RWPE2 (cell line): ENCODE measurements at regions not wholly inside any gene's neighbourhood (a gene's known extent, or its start where the extent isn't known, plus 50 kb on each side); places are given as distances from the start of the nearest gene placed in this dataset.

Experiments used
- ATAC-seq: fragments of 200-7000 bp; cut with Tn5 transposase; 3 replicates; pipeline ENCODE4 v1.9.1; 2021; ENCODE audit warnings: low read depth
- DNase-seq: peaks from one replicate; pipeline ENCODE4 v3.0.0-alpha.2; 2020; ENCODE audit warnings: low spot score
- H3K27ac ChIP-seq: fragments of 450-650 bp; 2 replicates; pipeline ENCODE4 v1.5.1; 2017; ENCODE audit warnings: mild to moderate bottlenecking; ENCODE audit not compliant: poor library complexity, severe bottlenecking
- H3K27me3 ChIP-seq: fragments of 250-450 bp; sonication (Bioruptor Pico); 2 replicates; pipeline ENCODE4 v1.5.1; 2021; ENCODE audit warnings: mild to moderate bottlenecking, moderate library complexity; ENCODE audit not compliant: insufficient read depth, poor library complexity, severe bottlenecking
- H3K36me3 ChIP-seq: fragments of 250-450 bp; sonication (Bioruptor Pico); 2 replicates; pipeline ENCODE4 v1.5.1; 2020; ENCODE audit warnings: low read depth, mild to moderate bottlenecking, moderate library complexity
- H3K4me1 ChIP-seq: fragments of 250-450 bp; sonication (Bioruptor Pico); 2 replicates; pipeline ENCODE4 v1.5.1; 2021; ENCODE audit warnings: mild to moderate bottlenecking, moderate library complexity; ENCODE audit not compliant: insufficient read depth, poor library complexity, severe bottlenecking
- H3K4me3 ChIP-seq: fragments of 250-450 bp; sonication (Bioruptor Pico); 2 replicates; pipeline ENCODE4 v1.5.1; 2021; ENCODE audit warnings: mild to moderate bottlenecking, moderate library complexity; ENCODE audit not compliant: severe bottlenecking
- H3K9me3 ChIP-seq: fragments of 250-450 bp; sonication (Bioruptor Pico); 2 replicates; pipeline ENCODE4 v1.5.1; 2021; ENCODE audit warnings: mild to moderate bottlenecking, moderate library complexity; ENCODE audit not compliant: severe bottlenecking
- TF ChIP-seq, protein P1 (sequence below): fragments of 450-650 bp; IDR thresholded peaks from one replicate; pipeline ENCODE4 v1.5.1; 2017; ENCODE audit warnings: mild to moderate bottlenecking, moderate library complexity; ENCODE audit not compliant: poor library complexity, severe bottlenecking

- DNase-seq: no peak
- H3K4me1 ChIP-seq: no peaks in the 10 kb centered on the region
- no peaks in the 10 kb centered on the region for H3K27me3 ChIP-seq
- H3K9me3 ChIP-seq: no peaks in the 10 kb centered on the region
- TF ChIP-seq, protein P1, sequence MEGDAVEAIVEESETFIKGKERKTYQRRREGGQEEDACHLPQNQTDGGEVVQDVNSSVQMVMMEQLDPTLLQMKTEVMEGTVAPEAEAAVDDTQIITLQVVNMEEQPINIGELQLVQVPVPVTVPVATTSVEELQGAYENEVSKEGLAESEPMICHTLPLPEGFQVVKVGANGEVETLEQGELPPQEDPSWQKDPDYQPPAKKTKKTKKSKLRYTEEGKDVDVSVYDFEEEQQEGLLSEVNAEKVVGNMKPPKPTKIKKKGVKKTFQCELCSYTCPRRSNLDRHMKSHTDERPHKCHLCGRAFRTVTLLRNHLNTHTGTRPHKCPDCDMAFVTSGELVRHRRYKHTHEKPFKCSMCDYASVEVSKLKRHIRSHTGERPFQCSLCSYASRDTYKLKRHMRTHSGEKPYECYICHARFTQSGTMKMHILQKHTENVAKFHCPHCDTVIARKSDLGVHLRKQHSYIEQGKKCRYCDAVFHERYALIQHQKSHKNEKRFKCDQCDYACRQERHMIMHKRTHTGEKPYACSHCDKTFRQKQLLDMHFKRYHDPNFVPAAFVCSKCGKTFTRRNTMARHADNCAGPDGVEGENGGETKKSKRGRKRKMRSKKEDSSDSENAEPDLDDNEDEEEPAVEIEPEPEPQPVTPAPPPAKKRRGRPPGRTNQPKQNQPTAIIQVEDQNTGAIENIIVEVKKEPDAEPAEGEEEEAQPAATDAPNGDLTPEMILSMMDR: no peak
- no peak overlapping the region for H3K4me3 ChIP-seq
- H3K36me3 ChIP-seq: no peaks in the 10 kb centered on the region
- ATAC-seq: no peak
- H3K27ac ChIP-seq: no peak overlapping the region
Observed at GRCh38 chr21:19508442-19508841, 1104.9 kb upstream of the TMPRSS15 start.

GRCh38 chr21:19508844-19509243 lies 1105.3 kb upstream of the TMPRSS15 start:
- H3K27ac ChIP-seq: no peak overlapping the region
- no peaks in the 10 kb centered on the region for H3K4me1 ChIP-seq
- no peaks in the 10 kb centered on the region for H3K9me3 ChIP-seq
- no peaks in the 10 kb centered on the region for H3K36me3 ChIP-seq
- H3K27me3 ChIP-seq: no peaks in the 10 kb centered on the region
- no peak overlapping the region for H3K4me3 ChIP-seq
- TF ChIP-seq, protein P1: no peak
- ATAC-seq (no peak), DNase-seq (no peak)

DNA sequence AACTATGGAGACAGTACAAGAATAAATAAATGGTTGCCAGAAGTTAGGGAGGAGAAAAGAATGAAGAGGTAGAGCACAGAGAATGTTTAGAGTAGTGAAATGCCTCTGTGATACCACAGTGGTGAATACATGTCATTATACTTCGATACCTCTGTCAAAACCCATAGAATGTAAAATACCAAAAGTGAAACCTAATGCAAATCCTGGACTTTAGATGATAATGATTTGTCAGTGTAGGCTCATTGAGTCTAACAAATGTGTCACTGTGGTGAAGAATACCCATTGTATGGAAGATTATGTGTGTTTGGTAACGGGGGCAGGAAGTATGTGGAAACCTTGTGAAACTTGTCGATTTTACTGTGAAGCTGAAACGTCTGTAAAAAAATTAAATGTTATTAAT lies 1106.5 kb upstream of the TMPRSS15 start:
- Histone ChIP-seq H3K4me3 (no peak overlapping the region), H3K9me3 (no peaks in the 10 kb centered on the region), H3K36me3 (no peaks in the 10 kb centered on the region), H3K27me3 (no peaks in the 10 kb centered on the region), H3K4me1 (no peaks in the 10 kb centered on the region), H3K27ac (no peak overlapping the region)
- TF ChIP-seq, protein P1: no peak
- no peak for DNase-seq
- no peak for ATAC-seq

DNA sequence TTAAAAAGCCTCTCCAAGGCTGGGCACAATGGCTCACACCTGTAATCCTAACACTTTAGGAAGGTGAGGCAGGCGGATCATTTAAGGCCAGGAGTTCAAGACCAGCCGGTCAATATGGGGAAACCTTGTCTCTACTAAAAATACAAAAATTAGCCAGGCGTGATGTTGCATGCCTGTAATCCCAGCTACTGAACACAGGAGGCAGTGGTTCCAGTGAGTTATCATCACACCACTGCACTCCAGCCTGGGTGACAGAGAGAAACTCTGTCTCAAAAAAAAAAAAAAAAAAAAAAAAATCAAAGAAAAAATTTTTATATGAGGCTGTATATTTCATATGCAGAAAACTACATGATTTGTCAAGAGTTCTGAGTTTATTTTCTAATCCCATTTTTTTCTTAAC lies 1107.1 kb upstream of the TMPRSS15 start:
- Histone ChIP-seq H3K4me3 (no peak overlapping the region), H3K9me3 (no peaks in the 10 kb centered on the region), H3K36me3 (no peaks in the 10 kb centered on the region), H3K4me1 (no peaks in the 10 kb centered on the region), H3K27me3 (no peaks in the 10 kb centered on the region), H3K27ac (no peak overlapping the region)
- TF ChIP-seq, protein P1: no peak
- ATAC-seq (no peak), DNase-seq (no peak)

DNA sequence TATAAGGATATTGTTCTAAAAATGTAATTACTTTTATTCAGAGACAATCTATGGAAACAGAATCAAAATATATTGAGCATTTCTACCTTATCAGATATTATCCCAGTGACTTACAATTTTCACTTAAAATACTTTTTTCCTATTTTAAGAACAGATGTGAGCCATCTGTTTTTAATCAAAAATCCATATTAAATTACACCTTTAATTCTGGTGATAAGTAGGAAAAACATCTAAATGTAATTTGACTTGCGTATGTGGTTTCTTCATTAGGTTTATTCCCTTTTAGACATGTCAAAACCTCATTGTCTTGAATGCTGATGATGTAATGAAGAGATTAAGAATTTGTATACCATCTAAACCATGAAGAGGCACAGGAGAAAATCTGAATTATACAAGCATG lies 1118.8 kb upstream of the TMPRSS15 start:
- ATAC-seq: no peak

More for the DNA sequence above, 1118.8 kb upstream of the TMPRSS15 start:
- H3K4me1 ChIP-seq: no peaks in the 10 kb centered on the region
- H3K27ac ChIP-seq: no peak overlapping the region
- DNase-seq: no peak
- no peak overlapping the region for H3K4me3 ChIP-seq
- TF ChIP-seq, protein P1: no peak
- peaks cover 3% of the 10 kb centered on the region for H3K27me3 ChIP-seq
- H3K9me3 ChIP-seq: no peaks in the 10 kb centered on the region
- no peaks in the 10 kb centered on the region for H3K36me3 ChIP-seq
